SU-DHL-6 (cell line): ENCODE measurements at regions not wholly inside any gene's neighbourhood (a gene's known extent, or its start where the extent isn't known, plus 50 kb on each side); places are given as distances from the start of the nearest gene placed in this dataset.

Source experiments
- H2AFZ ChIP-seq: fragments of 200-600 bp; sonication (generic); 2 replicates; pipeline ENCODE4 v1.6.1; 2014; ENCODE audit warnings: low read depth, mild to moderate bottlenecking, moderate library complexity, mixed read lengths, antibody characterized with exemption, low read length; ENCODE audit not compliant: severe bottlenecking
- H3F3A ChIP-seq: fragments of 200-600 bp; shearing (Covaris generic); 2 replicates; pipeline ENCODE4 v1.6.0; 2016; ENCODE audit warnings: antibody characterized with exemption, mild to moderate bottlenecking; ENCODE audit not compliant: insufficient read depth
- H3K27ac ChIP-seq: fragments of 200-600 bp; sonication (generic); 2 replicates; pipeline ENCODE4 v1.5.1; 2016; ENCODE audit warnings: low read depth, mild to moderate bottlenecking, low read length, moderate library complexity, mixed read lengths
- H3K27me3 ChIP-seq: fragments of 200-600 bp; sonication (generic), shearing (Covaris generic); 2 replicates; pipeline ENCODE4 v1.6.0; 2014; ENCODE audit warnings: mild to moderate bottlenecking, low read length
- H3K36me3 ChIP-seq: fragments of 200-600 bp; sonication (generic); 2 replicates; pipeline ENCODE4 v1.6.1; 2014; ENCODE audit warnings: mild to moderate bottlenecking, low read length, mixed read lengths
- H3K4me2 ChIP-seq: fragments of 300-600, 200-600 bp; shearing (Covaris generic), sonication (generic); 2 replicates; pipeline ENCODE4 v1.6.0; 2014; ENCODE audit warnings: low read length, low read depth, mild to moderate bottlenecking; ENCODE audit not compliant: poor library complexity, severe bottlenecking
- H3K4me3 ChIP-seq: fragments of 200-600 bp; sonication (generic); 2 replicates; pipeline ENCODE4 v1.5.1; 2014; ENCODE audit warnings: antibody characterized with exemption, low read length, mild to moderate bottlenecking, mixed read lengths; ENCODE audit not compliant: insufficient read depth, poor library complexity, severe bottlenecking
- H3K79me2 ChIP-seq: fragments of 200-600 bp; sonication (generic); 2 replicates; pipeline ENCODE4 v1.6.1; 2014; ENCODE audit warnings: mild to moderate bottlenecking, low read length, moderate library complexity; ENCODE audit not compliant: insufficient read depth
- H3K9ac ChIP-seq: fragments of 200-600 bp; sonication (generic); 2 replicates; pipeline ENCODE4 v1.7.0; 2014; ENCODE audit warnings: mild to moderate bottlenecking, low read length
- H3K9me2 ChIP-seq: fragments of 200-600 bp; sonication (generic); replicated peaks from 2 replicates; pipeline ENCODE4 v1.6.1; 2014; ENCODE audit warnings: low read length; ENCODE audit not compliant: insufficient read depth
- H3K9me3 ChIP-seq: fragments of 200-600 bp; sonication (generic); 2 replicates; pipeline ENCODE4 v1.6.1; 2014; ENCODE audit warnings: low read length, mixed read lengths; ENCODE audit not compliant: insufficient read depth
- H4K20me1 ChIP-seq: fragments of 200-600 bp; sonication (generic); 2 replicates; pipeline ENCODE4 v1.6.1; 2014; ENCODE audit warnings: low read depth, mild to moderate bottlenecking, antibody characterized with exemption, low read length, moderate library complexity, mixed read lengths
- EZH2phosphoT487 ChIP-seq: fragments of 200-600 bp; sonication (generic), shearing (Covaris generic); conservative IDR thresholded peaks from 2 replicates; pipeline ENCODE4 v1.6.1; 2018; ENCODE audit warnings: mild to moderate bottlenecking, antibody characterized with exemption, low read length, moderate library complexity, mixed read lengths
- TF ChIP-seq, protein P1 (sequence below): fragments of 200-600 bp; sonication (generic); IDR thresholded peaks from one replicate; pipeline ENCODE4 v1.5.1; 2017; ENCODE audit warnings: antibody characterized with exemption, mild to moderate bottlenecking, low read length, moderate library complexity; ENCODE audit not compliant: insufficient read depth, poor library complexity, severe bottlenecking

DNA sequence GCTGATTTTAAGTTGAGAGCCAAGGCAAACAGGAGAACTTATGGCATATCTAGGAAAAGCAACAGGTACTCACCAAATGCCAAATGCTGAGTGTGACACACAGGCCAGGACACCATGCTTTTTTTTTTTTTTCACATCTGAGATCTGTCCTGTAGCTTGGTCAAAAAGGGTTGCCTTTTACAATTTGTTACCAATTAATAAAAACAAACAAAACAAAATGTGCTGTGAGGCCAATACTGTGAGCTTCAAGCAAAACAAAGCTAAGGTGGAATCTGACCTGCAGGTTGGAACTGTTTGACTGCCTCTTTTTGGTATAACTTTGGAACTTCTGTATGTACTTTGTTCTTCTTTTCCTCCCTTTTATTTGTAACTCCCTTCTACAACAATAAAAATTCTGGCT is 548.5 kb upstream of the IGFBP7 start:
- H3K27ac ChIP-seq = no peak overlapping the region
- H3F3A ChIP-seq = no peaks in the 10 kb centered on the region
- H3K27me3 ChIP-seq = no peaks in the 10 kb centered on the region
- H3K79me2 ChIP-seq = no peaks in the 10 kb centered on the region
- no peaks in the 10 kb centered on the region for H4K20me1 ChIP-seq
- H3K9me2 ChIP-seq = no peaks in the 10 kb centered on the region
- H3K36me3 ChIP-seq = no peaks in the 10 kb centered on the region
- no peaks in the 10 kb centered on the region for H3K9me3 ChIP-seq
- H2AFZ ChIP-seq = no peak overlapping the region
- TF ChIP-seq, protein P1, sequence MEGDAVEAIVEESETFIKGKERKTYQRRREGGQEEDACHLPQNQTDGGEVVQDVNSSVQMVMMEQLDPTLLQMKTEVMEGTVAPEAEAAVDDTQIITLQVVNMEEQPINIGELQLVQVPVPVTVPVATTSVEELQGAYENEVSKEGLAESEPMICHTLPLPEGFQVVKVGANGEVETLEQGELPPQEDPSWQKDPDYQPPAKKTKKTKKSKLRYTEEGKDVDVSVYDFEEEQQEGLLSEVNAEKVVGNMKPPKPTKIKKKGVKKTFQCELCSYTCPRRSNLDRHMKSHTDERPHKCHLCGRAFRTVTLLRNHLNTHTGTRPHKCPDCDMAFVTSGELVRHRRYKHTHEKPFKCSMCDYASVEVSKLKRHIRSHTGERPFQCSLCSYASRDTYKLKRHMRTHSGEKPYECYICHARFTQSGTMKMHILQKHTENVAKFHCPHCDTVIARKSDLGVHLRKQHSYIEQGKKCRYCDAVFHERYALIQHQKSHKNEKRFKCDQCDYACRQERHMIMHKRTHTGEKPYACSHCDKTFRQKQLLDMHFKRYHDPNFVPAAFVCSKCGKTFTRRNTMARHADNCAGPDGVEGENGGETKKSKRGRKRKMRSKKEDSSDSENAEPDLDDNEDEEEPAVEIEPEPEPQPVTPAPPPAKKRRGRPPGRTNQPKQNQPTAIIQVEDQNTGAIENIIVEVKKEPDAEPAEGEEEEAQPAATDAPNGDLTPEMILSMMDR = no peak
- TF ChIP-seq EZH2phosphoT487 = no peak
- no peak overlapping the region for H3K4me3 ChIP-seq
- H3K4me2 ChIP-seq = no peak overlapping the region
- H3K9ac ChIP-seq = no peak overlapping the region

DNA sequence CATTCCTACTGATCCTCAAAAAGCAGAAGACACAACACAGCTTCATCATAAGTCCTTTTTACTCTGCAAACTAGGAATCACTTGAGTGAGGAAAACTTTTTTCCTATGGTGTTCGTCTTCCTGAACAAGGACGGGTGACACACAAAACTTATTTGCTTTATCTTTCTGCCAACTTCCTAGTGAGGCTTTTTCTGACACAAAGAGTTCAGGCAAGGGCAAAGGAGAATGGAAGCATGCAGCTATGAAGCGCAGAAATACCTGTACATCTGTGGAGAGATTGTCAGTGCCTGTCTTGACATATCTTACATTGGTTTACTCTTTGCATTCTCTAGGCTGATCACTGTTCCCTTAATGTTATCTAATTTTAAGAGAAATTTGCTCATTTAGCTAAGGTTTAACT is 548.0 kb upstream of the IGFBP7 start:
- H3K79me2 ChIP-seq = no peaks in the 10 kb centered on the region
- no peaks in the 10 kb centered on the region for H3K36me3 ChIP-seq
- H3F3A ChIP-seq = no peaks in the 10 kb centered on the region
- no peaks in the 10 kb centered on the region for H3K9me2 ChIP-seq
- no peak overlapping the region for H3K27ac ChIP-seq
- H3K27me3 ChIP-seq = no peaks in the 10 kb centered on the region
- no peak overlapping the region for H2AFZ ChIP-seq
- H3K9me3 ChIP-seq = no peaks in the 10 kb centered on the region
- no peak overlapping the region for H3K9ac ChIP-seq
- H4K20me1 ChIP-seq = no peaks in the 10 kb centered on the region
- H3K4me2 ChIP-seq = no peak overlapping the region
- TF ChIP-seq, protein P1 = no peak
- no peak for TF ChIP-seq EZH2phosphoT487
- H3K4me3 ChIP-seq = no peak overlapping the region

DNA sequence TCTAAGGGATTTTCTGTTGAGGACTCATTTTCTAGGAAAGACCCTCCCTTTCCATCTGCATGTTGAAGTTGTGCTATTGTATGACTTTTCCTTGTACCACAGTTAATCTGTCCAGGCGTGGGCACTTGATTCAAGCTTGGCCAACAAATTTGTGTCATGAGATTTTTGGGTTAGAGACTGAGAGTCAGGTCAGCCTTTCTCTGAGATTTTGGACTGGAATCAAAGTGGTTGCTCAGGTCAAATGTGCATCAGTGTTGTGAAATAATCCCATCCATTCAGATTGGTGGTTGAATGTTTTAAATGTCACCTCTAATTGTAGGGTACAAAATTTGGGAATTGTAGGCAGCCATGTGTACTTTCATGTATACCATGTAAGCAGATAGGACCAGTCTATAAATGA is 545.2 kb upstream of the IGFBP7 start:
- Histone ChIP-seq H3F3A (no peaks in the 10 kb centered on the region), H3K27me3 (no peaks in the 10 kb centered on the region), H3K79me2 (no peaks in the 10 kb centered on the region), H3K27ac (no peak overlapping the region), H3K36me3 (no peaks in the 10 kb centered on the region), H3K9ac (no peak overlapping the region), H4K20me1 (no peaks in the 10 kb centered on the region), H3K9me2 (no peaks in the 10 kb centered on the region), H3K4me3 (no peak overlapping the region), H2AFZ (no peak overlapping the region), H3K4me2 (no peak overlapping the region), H3K9me3 (no peaks in the 10 kb centered on the region)
- TF ChIP-seq, protein P1 = no peak
- no peak for TF ChIP-seq EZH2phosphoT487
